ENCODE measurements at regions not wholly inside any gene's neighbourhood (a gene's known extent, or its start where the extent isn't known, plus 50 kb on each side); places are given as distances from the start of the nearest gene placed in this dataset.
"Not testable (repeated sequence)": the region's sequence is repeated elsewhere in the genome, so short reads cannot be mapped to it uniquely, and the experiment has no call there.

- not testable (repeated sequence) for H3K4me1 ChIP-seq
- no CpG with 5 or more reads among the region's 4 CpGs for WGBS, 2 donors (ENCODE audit: low coverage in 1 of 2)
These were observed 192.8 kb upstream of the PLGLB2 start for GRCh38 chr2:87555082-87555481.

GRCh38 chr2:87559001-87559400 lies 188.9 kb upstream of the PLGLB2 start:
- H3K36me3 ChIP-seq, H3K9me3 ChIP-seq, H3K27me3 ChIP-seq, H3K4me3 ChIP-seq, ATAC-seq, H3K4me1 ChIP-seq, H3K27ac ChIP-seq: not testable (repeated sequence)
- no CpG with 5 or more reads among the region's 5 CpGs for WGBS, 2 donors (ENCODE audit: low coverage in 1 of 2)

More at GRCh38 chr2:87555082-87555481, 192.8 kb upstream of the PLGLB2 start:
- not testable (repeated sequence) for H3K4me3 ChIP-seq, H3K27me3 ChIP-seq, ATAC-seq, H3K9me3 ChIP-seq, H3K27ac ChIP-seq, H3K36me3 ChIP-seq

DNA sequence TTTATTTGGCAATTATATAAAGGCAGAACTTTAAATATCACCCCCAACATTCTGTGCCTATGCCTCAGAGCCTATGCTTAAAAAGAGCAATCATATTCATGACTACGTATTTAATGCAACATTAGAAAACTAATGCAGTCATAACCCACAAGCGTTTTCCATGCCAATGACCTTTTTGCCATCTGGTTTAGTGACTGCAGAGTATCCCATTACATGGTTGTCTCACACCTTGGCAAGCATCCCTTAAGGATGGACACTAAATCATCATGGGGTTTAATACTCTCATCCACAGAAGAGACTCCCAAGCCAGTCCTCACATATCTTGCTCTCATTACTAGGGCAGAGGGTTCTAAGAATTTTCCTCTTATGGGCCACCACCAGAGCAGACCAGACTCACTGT lies 188.2 kb upstream of the PLGLB2 start:
- not testable (repeated sequence) for H3K4me3 ChIP-seq, ATAC-seq, H3K27me3 ChIP-seq, H3K36me3 ChIP-seq, H3K9me3 ChIP-seq, H3K4me1 ChIP-seq, H3K27ac ChIP-seq
- WGBS, 2 donors (ENCODE audit: low coverage in 1 of 2): no CpG with 5 or more reads among the region's 2 CpGs

GRCh38 chr2:87565116-87565515 lies 182.8 kb upstream of the PLGLB2 start:
- not testable (repeated sequence) for H3K4me1 ChIP-seq, H3K9me3 ChIP-seq, ATAC-seq, H3K4me3 ChIP-seq, H3K27me3 ChIP-seq, H3K27ac ChIP-seq, H3K36me3 ChIP-seq
- WGBS, 2 donors (ENCODE audit: low coverage in 1 of 2): 100% methylated on average over 1 of the region's 3 CpGs

DNA sequence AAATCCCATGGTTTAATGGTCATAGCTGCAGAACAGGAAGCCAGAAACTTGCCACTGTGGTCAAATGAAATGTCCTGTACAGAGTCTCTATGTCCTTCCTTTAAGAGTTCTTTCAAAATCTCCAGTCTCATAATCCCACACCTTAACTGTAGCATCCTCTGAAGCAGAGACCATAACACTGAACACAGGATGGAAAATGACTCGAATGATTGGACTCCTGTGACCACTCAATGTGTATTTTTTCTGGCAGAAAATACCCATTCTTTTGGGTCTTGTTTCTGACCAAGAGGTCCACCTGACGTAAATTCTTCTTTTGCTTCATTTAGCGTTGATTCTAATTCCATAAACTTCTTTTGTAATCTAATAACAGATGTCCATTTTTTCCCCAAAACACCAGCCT lies 181.4 kb upstream of the PLGLB2 start:
- not testable (repeated sequence) for H3K9me3 ChIP-seq, H3K27me3 ChIP-seq, H3K4me3 ChIP-seq, H3K36me3 ChIP-seq, H3K4me1 ChIP-seq, H3K27ac ChIP-seq, ATAC-seq
- WGBS, 2 donors (ENCODE audit: low coverage in 1 of 2): 89 to 92% methylated on average over 3 of the region's 3 CpGs

- H3K27ac ChIP-seq, H3K36me3 ChIP-seq, H3K4me1 ChIP-seq, H3K27me3 ChIP-seq, H3K4me3 ChIP-seq, H3K9me3 ChIP-seq, ATAC-seq: not testable (repeated sequence)
- WGBS, 2 donors (ENCODE audit: low coverage in 1 of 2): no CpG with 5 or more reads among the region's 11 CpGs
These were observed 180.8 kb upstream of the PLGLB2 start for GRCh38 chr2:87567093-87567492.

GRCh38 chr2:87567912-87568311 lies 180.0 kb upstream of the PLGLB2 start:
- H3K4me1 ChIP-seq, H3K27ac ChIP-seq, ATAC-seq, H3K36me3 ChIP-seq, H3K4me3 ChIP-seq, H3K27me3 ChIP-seq, H3K9me3 ChIP-seq: not testable (repeated sequence)
- WGBS, 2 donors (ENCODE audit: low coverage in 1 of 2): no CpG with 5 or more reads among the region's 3 CpGs

GRCh38 chr2:87568554-87569278 lies 179.2 kb upstream of the PLGLB2 start:
- WGBS, 2 donors (ENCODE audit: low coverage in 1 of 2): 91 to 94% methylated on average over 5 to 6 of the region's 10 CpGs
- not testable (repeated sequence) for H3K9me3 ChIP-seq, H3K4me3 ChIP-seq, H3K27ac ChIP-seq, ATAC-seq, H3K36me3 ChIP-seq, H3K27me3 ChIP-seq, H3K4me1 ChIP-seq

DNA sequence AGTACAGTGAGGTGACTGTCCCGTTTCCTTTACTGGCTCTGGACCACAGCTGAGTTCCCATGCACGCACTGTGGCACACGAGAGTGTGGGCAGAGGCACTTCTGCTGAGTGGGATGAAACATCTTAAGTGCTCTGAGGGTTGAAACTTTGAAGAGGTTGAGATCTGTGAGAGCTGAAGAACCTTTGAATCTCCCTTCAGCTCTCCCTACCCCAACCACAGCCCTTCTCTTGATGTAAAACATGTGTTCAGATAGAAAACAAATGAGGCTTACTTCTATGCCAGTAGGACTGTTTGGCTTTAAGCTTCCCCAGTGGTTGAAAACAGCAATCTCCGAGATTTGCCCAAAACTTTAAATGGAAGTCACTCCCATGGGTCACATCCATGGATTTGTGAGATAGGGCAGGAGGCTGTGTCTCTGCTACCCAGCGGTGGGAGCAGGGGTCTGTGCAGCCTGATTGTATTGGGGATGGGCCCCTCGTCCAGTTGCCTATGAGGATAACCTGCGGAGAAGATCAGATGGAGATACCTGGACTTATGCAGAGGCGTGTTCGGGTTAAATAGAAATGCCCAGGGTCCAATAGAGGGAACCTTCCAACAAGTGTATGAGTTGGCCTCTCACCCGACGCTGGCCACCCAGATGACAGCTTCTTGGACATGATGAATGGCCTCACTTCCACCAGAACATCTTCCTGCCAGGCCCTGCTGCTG lies 178.0 kb upstream of the PLGLB2 start:
- H3K27ac ChIP-seq, H3K27me3 ChIP-seq, H3K9me3 ChIP-seq, H3K4me3 ChIP-seq, H3K36me3 ChIP-seq, H3K4me1 ChIP-seq, ATAC-seq: not testable (repeated sequence)
- WGBS, 2 donors (ENCODE audit: low coverage in 1 of 2): 60% methylated on average over 4 of the region's 11 CpGs; no CpG with 5 or more reads in 1 of the 2 donors

- not testable (repeated sequence) for H3K36me3 ChIP-seq, H3K4me3 ChIP-seq, H3K9me3 ChIP-seq, ATAC-seq, H3K27ac ChIP-seq, H3K27me3 ChIP-seq, H3K4me1 ChIP-seq
- WGBS, 2 donors (ENCODE audit: low coverage in 1 of 2): no CpG with 5 or more reads among the region's 8 CpGs
These were observed 175.9 kb upstream of the PLGLB2 start for GRCh38 chr2:87571889-87572465.

- WGBS, 2 donors (ENCODE audit: low coverage in 1 of 2): no CpG with 5 or more reads among the region's 12 CpGs
- ATAC-seq: not testable (repeated sequence)
These were observed 175.0 kb upstream of the PLGLB2 start for GRCh38 chr2:87572906-87573305.

DNA sequence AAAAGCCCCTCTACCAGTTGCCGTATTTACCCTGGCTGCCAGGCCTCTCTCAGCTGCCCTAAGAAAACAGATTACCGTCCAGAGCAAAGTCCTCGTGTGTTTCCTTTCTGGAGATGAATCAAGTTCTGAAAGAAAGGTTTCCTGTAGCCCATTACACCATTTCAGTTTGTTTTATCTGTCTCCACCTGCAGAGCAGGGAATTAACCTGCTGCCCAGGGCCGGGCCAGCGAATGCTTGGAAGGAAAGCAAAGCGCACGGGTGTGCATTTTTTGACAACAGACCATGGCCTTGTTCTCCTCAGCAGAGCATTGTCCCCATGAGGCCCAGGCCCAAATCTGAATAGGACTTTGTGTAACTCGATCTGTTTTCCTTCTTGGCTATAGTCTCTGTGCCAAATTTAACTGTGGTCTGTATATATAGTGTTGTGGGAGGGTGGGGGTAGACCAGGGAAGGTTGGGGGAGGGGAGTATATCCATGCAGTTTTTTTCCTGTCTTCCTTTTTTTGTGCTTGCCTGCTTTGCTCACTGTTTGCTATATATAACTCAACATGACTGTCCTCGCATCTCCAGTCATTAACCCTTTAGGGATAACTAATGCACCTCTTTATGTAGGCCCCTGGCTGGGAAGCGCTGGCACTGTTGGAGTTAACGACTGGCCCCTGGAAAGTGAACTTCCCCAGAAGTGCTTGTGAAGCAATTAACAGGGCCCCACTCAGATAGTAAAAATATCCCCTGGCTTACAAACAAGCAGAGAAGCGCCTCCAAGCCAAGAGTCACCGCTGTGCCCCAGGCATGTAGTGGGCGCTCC lies 174.3 kb upstream of the PLGLB2 start:
- not testable (repeated sequence) for H3K9me3 ChIP-seq, H3K4me1 ChIP-seq, ATAC-seq, H3K27me3 ChIP-seq, H3K4me3 ChIP-seq, H3K36me3 ChIP-seq, H3K27ac ChIP-seq
- no CpG with 5 or more reads among the region's 14 CpGs for WGBS, 2 donors (ENCODE audit: low coverage in 1 of 2)

More at GRCh38 chr2:87572906-87573305, 175.0 kb upstream of the PLGLB2 start:
- H3K4me1 ChIP-seq, H3K36me3 ChIP-seq, H3K27me3 ChIP-seq, H3K27ac ChIP-seq, H3K4me3 ChIP-seq, H3K9me3 ChIP-seq: not testable (repeated sequence)
